Keratinocyte (primary cell): ENCODE measurements at regions not wholly inside any gene's neighbourhood (a gene's known extent, or its start where the extent isn't known, plus 50 kb on each side); places are given as distances from the start of the nearest gene placed in this dataset.

Experiments used
- DNase-seq: peaks from one replicate; pipeline ENCODE4 v3.0.0-alpha.2; 2011; ENCODE audit warnings: low read depth, missing footprints, low spot score
- FAIRE-seq: peaks from 2 replicates; lab custom pipeline; 2011; peaks lifted over from hg19 to GRCh38; lab: Jason Lieb, UNC
- H2AFZ ChIP-seq: 2 replicates; pipeline ENCODE4 v1.6.0; 2012; ENCODE audit warnings: low read length, control low read depth, inconsistent platforms; ENCODE audit not compliant: control insufficient read depth
- H3K27ac ChIP-seq: 2 replicates; pipeline ENCODE4 v1.5.1; 2011; ENCODE audit warnings: low read length; ENCODE audit not compliant: control insufficient read depth, insufficient read depth
- H3K27me3 ChIP-seq: 3 replicates; pipeline ENCODE4 v1.6.0; 2011; ENCODE audit warnings: low read length; ENCODE audit not compliant: control insufficient read depth, insufficient read depth; ENCODE audit errors: extremely low read depth
- H3K36me3 ChIP-seq, 2 experiments: 2 replicates in 1 of 2; 3 replicates in 1 of 2; pipeline ENCODE4 v1.5.1; 2011; ENCODE audit warnings: low read length in 2 of 2, mild to moderate bottlenecking in 1 of 2; ENCODE audit not compliant: control insufficient read depth in 2 of 2, insufficient read depth in 2 of 2; ENCODE audit errors: extremely low read depth in 1 of 2
- H3K4me1 ChIP-seq: 3 replicates; pipeline ENCODE4 v1.5.1; 2011; ENCODE audit warnings: low read length; ENCODE audit not compliant: control insufficient read depth, insufficient read depth; ENCODE audit errors: extremely low read depth
- H3K4me2 ChIP-seq: 3 replicates; pipeline ENCODE4 v1.6.0; 2011; ENCODE audit warnings: low read depth, low read length; ENCODE audit not compliant: control insufficient read depth, insufficient read depth; ENCODE audit errors: extremely low read depth
- H3K4me3 ChIP-seq, 3 experiments: fragments of 200-600 bp in 1 of 3; sonication (generic) in 1 of 3; 2 replicates in 2 of 3; 3 replicates in 1 of 3; pipeline ENCODE4 v1.5.1; 2011 to 2016; ENCODE audit warnings: low read length in 3 of 3, mild to moderate bottlenecking in 3 of 3, control low read depth in 2 of 3, inconsistent platforms in 1 of 3, low read depth in 1 of 3, mixed read lengths in 1 of 3, mixed run types in 1 of 3, moderate library complexity in 1 of 3; ENCODE audit not compliant: control insufficient read depth in 2 of 3, insufficient read depth in 2 of 3; ENCODE audit errors: extremely low read depth in 1 of 3
- H3K79me2 ChIP-seq: 2 replicates; pipeline ENCODE4 v1.6.0; 2012; ENCODE audit warnings: low read length; ENCODE audit not compliant: control insufficient read depth, insufficient read depth
- H3K9ac ChIP-seq: 3 replicates; pipeline ENCODE4 v1.6.0; 2011; ENCODE audit warnings: low read length; ENCODE audit not compliant: control insufficient read depth, insufficient read depth; ENCODE audit errors: extremely low read depth
- H3K9me1 ChIP-seq: 3 replicates; pipeline ENCODE4 v1.6.0; 2011; ENCODE audit warnings: low read length; ENCODE audit not compliant: control insufficient read depth, insufficient read depth; ENCODE audit errors: extremely low read depth
- H3K9me3 ChIP-seq: 2 replicates; pipeline ENCODE4 v1.5.1; 2012; ENCODE audit warnings: low read depth, low read length; ENCODE audit not compliant: control insufficient read depth
- H4K20me1 ChIP-seq: 3 replicates; pipeline ENCODE4 v1.6.0; 2011; ENCODE audit warnings: low read length; ENCODE audit not compliant: control insufficient read depth, insufficient read depth; ENCODE audit errors: extremely low read depth
- CTCF ChIP-seq, 3 experiments: IDR thresholded peaks in 1 of 3; conservative IDR thresholded peaks in 1 of 3; optimal IDR thresholded peaks in 1 of 3; 2 replicates in 2 of 3; 3 replicates in 1 of 3; pipeline versions ENCODE3 to v1.5.1; 2011; ENCODE audit warnings: low read length in 3 of 3, mild to moderate bottlenecking in 3 of 3, moderate library complexity in 2 of 3, control low read depth in 1 of 3, inconsistent platforms in 1 of 3; ENCODE audit not compliant: insufficient read depth in 2 of 3; ENCODE audit errors: extremely low read depth in 1 of 3
- EZH2 ChIP-seq: IDR thresholded peaks from one replicate; pipeline ENCODE4 v1.6.1; 2012; ENCODE audit warnings: inconsistent platforms, mild to moderate bottlenecking, low read length, moderate library complexity
- dilution Hi-C: fragments of 300-500 bp; cut with MboI; formaldehyde crosslinking; loops from one replicate; pipeline ENCODE4 v1.7.0; 2020; ENCODE audit warnings: low sequenced_read_pairs; ENCODE audit not compliant: extremely low pct_ligation_motif_present

GRCh38 chr3:72050771-72051170 is 265.8 kb upstream of the PROK2 start:
- Histone ChIP-seq H3K79me2 (no peaks in the 10 kb centered on the region), H2AFZ (no peak overlapping the region), H4K20me1 (no peaks in the 10 kb centered on the region), H3K9ac (no peak overlapping the region), H3K27me3 (no peaks in the 10 kb centered on the region), H3K4me3 (no peak overlapping the region), H3K4me2 (no peak overlapping the region), H3K9me3 (no peaks in the 10 kb centered on the region), H3K36me3 (no peaks in the 10 kb centered on the region), H3K27ac (no peak overlapping the region), H3K9me1 (no peaks in the 10 kb centered on the region), H3K4me1 (no peaks in the 10 kb centered on the region)
- TF ChIP-seq EZH2 (no peak), CTCF (optimal IDR thresholded peaks at IDR 0.05 in 1 of 3, IDR thresholded peaks at IDR 0.05 in 1 of 3, conservative IDR thresholded peaks at IDR 0.05 in 1 of 3; ENCODE audit: extremely low read depth in 1 of 3, insufficient read depth in 2 of 3, low read length in 3 of 3) (no peak)
- dilution Hi-C loops, result no loop called here
- FAIRE-seq (no peak), DNase-seq (no peak)

GRCh38 chr3:72050048-72050632 is 265.2 kb upstream of the PROK2 start:
- no peaks in the 10 kb centered on the region for H4K20me1 ChIP-seq
- H3K36me3 ChIP-seq, result no peaks in the 10 kb centered on the region
- DNase-seq (no peak), FAIRE-seq (no peak)
- no peaks in the 10 kb centered on the region for H3K27me3 ChIP-seq
- H3K79me2 ChIP-seq, result no peaks in the 10 kb centered on the region
- H3K9ac ChIP-seq, result no peak overlapping the region
- no peak overlapping the region for H3K27ac ChIP-seq
- dilution Hi-C loops, result no loop called here
- H3K4me3 ChIP-seq, result no peak overlapping the region
- TF ChIP-seq EZH2 (no peak), CTCF (optimal IDR thresholded peaks at IDR 0.05 in 1 of 3, IDR thresholded peaks at IDR 0.05 in 1 of 3, conservative IDR thresholded peaks at IDR 0.05 in 1 of 3; ENCODE audit: extremely low read depth in 1 of 3, insufficient read depth in 2 of 3, low read length in 3 of 3) (no peak)
- no peak overlapping the region for H3K4me2 ChIP-seq
- H3K9me1 ChIP-seq, result no peaks in the 10 kb centered on the region
- H2AFZ ChIP-seq, result no peak overlapping the region
- no peaks in the 10 kb centered on the region for H3K9me3 ChIP-seq
- no peaks in the 10 kb centered on the region for H3K4me1 ChIP-seq
